Mesothelial cell of epicardium (in vitro differentiated cells): ENCODE measurements at regions not wholly inside any gene's neighbourhood (a gene's known extent, or its start where the extent isn't known, plus 50 kb on each side); places are given as distances from the start of the nearest gene placed in this dataset.

Source experiments
- DNase-seq, 2 experiments: peaks; one replicate each; pipeline ENCODE4 v3.0.0; 2021; ENCODE audit warnings: low spot score in 2 of 2; ENCODE audit not compliant: unreplicated experiment in 2 of 2
- H3K27ac Mint-ChIP-seq: 2 replicates; pipeline ENCODE4 v1.8.0; 2021; ENCODE audit warnings: mixed read lengths
- H3K27me3 Mint-ChIP-seq: 2 replicates; pipeline ENCODE4 v1.8.0; 2021; ENCODE audit warnings: low read depth, mixed read lengths
- H3K36me3 Mint-ChIP-seq: 2 replicates; pipeline ENCODE4 v1.8.0; 2021; ENCODE audit warnings: mixed read lengths
- H3K4me1 Mint-ChIP-seq: 2 replicates; pipeline ENCODE4 v1.8.0; 2021; ENCODE audit warnings: mixed read lengths
- H3K4me3 Mint-ChIP-seq: 2 replicates; pipeline ENCODE4 v1.8.0; 2021; ENCODE audit warnings: mild to moderate bottlenecking, moderate library complexity, mixed read lengths
- H3K9me3 Mint-ChIP-seq: 2 replicates; pipeline ENCODE4 v1.8.0; 2021; ENCODE audit warnings: mixed read lengths
- TF ChIP-seq, protein P1 (sequence below): fragments of 200-600 bp; sonication (generic); IDR thresholded peaks from one replicate; pipeline ENCODE4 v1.5.0; 2021; ENCODE audit warnings: antibody characterized with exemption; ENCODE audit not compliant: unreplicated experiment

DNA sequence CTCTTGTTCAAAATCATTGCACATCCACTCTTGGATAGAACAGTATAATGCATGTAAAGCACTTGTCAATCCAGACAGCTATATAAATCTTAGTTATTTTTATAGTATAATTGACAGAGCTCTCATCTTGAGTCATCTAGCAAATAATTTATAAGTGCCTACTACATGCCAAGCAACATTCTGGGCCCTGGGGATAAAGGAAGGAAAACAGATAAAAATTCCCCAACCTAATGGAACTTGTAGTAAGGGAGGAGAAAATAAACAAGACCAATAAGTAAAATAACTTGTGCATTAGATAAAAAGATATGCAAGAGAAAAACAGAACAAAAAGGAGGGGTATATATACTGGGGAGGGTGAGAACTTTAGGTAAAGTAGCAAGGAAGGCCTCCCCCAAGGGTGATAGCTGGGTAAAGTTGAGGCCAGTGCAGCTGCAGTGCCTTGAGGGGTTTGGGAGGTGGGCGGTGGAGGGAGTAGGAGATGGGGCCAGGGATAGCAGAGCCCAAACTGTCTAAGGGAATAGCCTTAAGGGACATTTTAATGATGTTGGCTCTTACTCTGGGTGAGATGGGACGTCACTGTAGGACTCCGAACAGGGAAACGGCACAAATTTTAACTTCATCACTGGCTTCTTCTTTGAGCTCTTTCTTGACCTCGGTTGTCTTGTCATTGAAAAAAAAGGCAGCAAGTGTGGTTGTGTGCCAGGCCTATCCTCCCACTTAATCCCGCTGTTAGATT, 79.3 kb upstream of the SEC61G start:
- Mint-ChIP-seq H3K4me3 (no peak overlapping the region), H3K27me3 (no peaks in the 10 kb centered on the region)

DNA sequence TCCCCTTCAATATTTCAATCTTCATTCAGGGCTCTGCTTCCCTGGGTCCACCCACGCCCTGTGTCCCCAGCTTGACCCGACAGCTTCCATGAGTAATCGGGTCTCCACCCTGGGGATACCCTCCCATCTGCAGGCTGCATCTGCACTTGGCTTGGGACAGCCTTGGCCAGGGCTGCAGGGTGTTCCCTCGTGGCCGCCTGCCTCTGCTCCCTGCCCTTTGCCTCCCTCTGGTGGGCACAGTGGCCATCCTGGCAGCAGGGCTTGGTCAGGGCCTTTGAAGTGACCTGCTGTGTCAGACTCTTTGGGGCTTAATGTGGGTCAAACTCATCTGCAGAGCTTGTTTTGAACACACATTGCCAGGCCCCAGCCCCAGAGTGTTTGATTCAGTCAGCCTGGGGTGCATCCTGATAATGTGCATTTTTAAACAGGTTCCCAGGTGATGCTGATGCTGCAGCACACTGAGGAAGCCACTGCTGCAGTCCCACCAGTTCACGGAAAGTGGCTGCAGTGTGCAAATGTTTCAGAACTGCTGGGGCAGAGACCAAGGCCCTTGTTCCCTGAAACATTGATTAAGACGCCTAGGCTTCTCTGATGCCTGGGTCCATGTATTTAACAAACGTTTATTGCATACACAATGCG, 80.7 kb upstream of the SEC61G start:
- no peaks in the 10 kb centered on the region for H3K36me3 Mint-ChIP-seq
- H3K27ac Mint-ChIP-seq, result no peak overlapping the region
- H3K4me1 Mint-ChIP-seq, result peaks cover 6% of the 10 kb centered on the region
- no peaks in the 10 kb centered on the region for H3K9me3 Mint-ChIP-seq
- no peaks in the 10 kb centered on the region for H3K27me3 Mint-ChIP-seq
- TF ChIP-seq, protein P1, sequence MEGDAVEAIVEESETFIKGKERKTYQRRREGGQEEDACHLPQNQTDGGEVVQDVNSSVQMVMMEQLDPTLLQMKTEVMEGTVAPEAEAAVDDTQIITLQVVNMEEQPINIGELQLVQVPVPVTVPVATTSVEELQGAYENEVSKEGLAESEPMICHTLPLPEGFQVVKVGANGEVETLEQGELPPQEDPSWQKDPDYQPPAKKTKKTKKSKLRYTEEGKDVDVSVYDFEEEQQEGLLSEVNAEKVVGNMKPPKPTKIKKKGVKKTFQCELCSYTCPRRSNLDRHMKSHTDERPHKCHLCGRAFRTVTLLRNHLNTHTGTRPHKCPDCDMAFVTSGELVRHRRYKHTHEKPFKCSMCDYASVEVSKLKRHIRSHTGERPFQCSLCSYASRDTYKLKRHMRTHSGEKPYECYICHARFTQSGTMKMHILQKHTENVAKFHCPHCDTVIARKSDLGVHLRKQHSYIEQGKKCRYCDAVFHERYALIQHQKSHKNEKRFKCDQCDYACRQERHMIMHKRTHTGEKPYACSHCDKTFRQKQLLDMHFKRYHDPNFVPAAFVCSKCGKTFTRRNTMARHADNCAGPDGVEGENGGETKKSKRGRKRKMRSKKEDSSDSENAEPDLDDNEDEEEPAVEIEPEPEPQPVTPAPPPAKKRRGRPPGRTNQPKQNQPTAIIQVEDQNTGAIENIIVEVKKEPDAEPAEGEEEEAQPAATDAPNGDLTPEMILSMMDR, result no peak
- H3K4me3 Mint-ChIP-seq, result no peak overlapping the region
- no peak for DNase-seq

More for the DNA sequence above, 79.3 kb upstream of the SEC61G start:
- no peak for DNase-seq
- H3K4me1 Mint-ChIP-seq, result peaks cover 6% of the 10 kb centered on the region
- TF ChIP-seq, protein P1, result no peak
- no peaks in the 10 kb centered on the region for H3K9me3 Mint-ChIP-seq
- no peaks in the 10 kb centered on the region for H3K36me3 Mint-ChIP-seq
- H3K27ac Mint-ChIP-seq, result no peak overlapping the region

DNA sequence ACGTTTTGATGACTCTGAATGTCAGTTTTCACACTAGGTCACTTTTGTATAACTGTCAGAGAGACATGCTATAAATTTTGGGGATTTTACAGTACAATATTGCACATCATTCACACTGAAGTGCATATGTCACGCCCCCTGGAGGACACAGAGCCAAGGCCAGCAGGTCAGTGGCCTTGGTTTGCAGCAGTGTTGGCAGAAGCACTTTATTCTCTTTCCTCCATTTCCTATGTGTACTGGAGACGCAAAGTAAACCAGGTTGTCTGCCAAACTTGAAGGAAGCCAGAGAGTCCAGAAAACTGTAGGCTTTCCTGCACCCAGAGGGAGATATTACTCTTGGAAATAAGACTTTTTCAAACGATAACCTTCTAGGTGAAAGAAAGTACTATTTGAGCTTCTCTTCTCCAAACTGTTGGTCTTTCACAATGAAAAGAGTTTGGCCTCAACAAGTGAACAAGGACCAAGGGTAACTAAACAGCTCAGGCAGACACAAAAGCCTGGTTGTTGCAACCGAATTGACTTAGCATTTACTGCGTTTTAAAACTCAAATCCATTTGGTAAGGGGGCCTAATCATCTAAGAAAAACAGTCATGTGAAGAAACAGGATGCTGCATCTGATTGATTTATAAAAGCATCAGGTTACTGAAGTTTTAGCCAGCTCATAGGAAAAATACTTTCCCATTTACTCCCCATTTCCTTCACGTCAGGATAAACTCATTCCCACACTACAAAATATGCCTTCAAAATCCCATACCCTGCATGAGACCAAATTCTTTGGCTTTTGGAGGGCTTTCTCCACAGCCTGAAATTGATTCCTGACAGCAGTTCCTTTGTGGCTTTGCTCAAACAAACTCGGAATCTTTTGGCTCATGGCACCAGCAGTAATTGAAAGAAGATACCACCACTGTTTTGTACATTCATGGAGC, 83.0 kb upstream of the SEC61G start:
- H3K27ac Mint-ChIP-seq, result no peak overlapping the region
- TF ChIP-seq, protein P1, result no peak
- H3K27me3 Mint-ChIP-seq, result no peaks in the 10 kb centered on the region
- no peaks in the 10 kb centered on the region for H3K9me3 Mint-ChIP-seq
- peaks cover 6% of the 10 kb centered on the region for H3K4me1 Mint-ChIP-seq
- no peak for DNase-seq
- H3K36me3 Mint-ChIP-seq, result no peaks in the 10 kb centered on the region
- no peak overlapping the region for H3K4me3 Mint-ChIP-seq

DNA sequence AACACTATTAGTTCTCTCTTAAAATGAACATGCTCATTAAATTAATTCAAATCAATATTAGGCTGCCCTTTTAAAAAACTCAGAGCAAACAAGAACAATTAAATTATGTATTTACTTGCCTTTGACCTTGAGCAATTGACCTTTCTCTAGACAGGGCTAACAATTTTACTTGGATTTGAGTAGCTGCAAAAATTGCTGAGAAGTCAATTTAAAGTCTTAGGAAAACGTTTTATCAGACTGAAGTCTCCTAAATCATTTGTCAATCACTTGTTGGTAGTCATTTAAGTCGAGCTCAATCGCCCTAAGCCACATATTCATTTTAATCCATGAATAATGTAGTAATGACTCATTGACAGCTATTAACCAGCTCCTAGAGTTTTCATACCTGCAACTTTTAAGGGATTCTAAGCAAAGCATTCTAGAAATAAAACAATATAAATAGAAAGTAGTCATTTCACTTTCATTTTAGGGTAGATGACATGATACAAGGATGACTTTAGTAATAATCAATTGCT, 84.9 kb upstream of the SEC61G start:
- TF ChIP-seq, protein P1, result no peak
- Mint-ChIP-seq H3K4me3 (no peak overlapping the region), H3K27ac (no peak overlapping the region), H3K36me3 (no peaks in the 10 kb centered on the region), H3K4me1 (no peaks in the 10 kb centered on the region), H3K27me3 (no peaks in the 10 kb centered on the region), H3K9me3 (peaks cover 2% of the 10 kb centered on the region)
- no peak for DNase-seq

DNA sequence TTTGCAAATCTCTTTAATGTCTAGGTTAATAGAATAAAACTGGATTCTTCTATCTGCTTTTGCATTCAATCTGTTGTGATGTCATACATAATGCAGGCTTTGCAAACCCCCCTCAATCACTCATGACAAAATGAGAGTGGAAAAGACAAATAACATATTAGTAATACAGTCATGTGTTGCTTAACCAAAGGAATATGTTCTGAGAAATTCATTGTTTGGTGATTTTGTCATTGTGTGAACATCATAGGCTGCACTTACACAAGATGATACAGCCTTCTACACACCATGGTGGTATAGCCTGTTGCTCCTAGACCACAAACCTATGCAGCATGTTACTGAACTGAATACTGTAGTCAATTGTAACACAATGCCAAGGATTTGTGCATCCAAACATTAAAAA, 87.3 kb upstream of the SEC61G start:
- no peak overlapping the region for H3K27ac Mint-ChIP-seq
- no peaks in the 10 kb centered on the region for H3K36me3 Mint-ChIP-seq
- no peaks in the 10 kb centered on the region for H3K27me3 Mint-ChIP-seq
- H3K9me3 Mint-ChIP-seq, result peaks cover 20% of the 10 kb centered on the region
- TF ChIP-seq, protein P1, result no peak
- DNase-seq, result no peak
- H3K4me1 Mint-ChIP-seq, result no peaks in the 10 kb centered on the region
- H3K4me3 Mint-ChIP-seq, result no peak overlapping the region
